NCI-H1092 (cell line): ENCODE measurements at regions not wholly inside any gene's neighbourhood (a gene's known extent, or its start where the extent isn't known, plus 50 kb on each side); places are given as distances from the start of the nearest gene placed in this dataset.

ENCODE experiments used
- DNase-seq: peaks from one replicate; lab custom pipeline; 2025; lab: John Stamatoyannopoulos, UW

DNA sequence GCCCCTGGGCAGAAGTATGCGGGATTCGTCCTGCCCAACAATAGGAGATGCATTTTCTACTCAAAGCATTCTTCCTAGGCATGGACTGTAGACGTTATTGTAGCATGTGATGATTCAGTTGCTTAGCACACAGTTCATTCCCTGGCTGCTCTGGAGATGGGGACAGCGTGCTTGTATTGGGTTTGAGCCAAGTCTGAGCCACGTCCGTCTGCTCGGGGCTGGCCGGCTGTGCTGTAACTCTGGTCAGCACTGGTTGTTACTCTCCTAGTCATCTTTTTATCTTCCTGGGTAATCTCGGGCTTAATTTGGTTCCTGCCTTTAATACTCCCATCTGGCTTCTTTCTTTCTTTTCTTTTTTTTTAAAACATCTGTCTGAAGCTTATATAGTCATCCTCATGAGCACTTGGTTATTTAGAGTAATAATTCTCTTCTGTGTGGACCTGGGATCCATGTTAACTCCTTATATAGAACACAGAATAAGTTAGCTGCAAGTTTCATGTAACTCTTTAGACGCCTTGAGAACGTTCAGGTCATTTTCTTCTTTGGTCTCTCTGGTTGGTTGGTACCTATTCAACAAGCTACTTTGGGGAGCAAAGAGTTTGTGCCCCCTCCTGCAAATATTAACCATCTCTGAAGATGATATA is 118.8 kb upstream of the RPS23 start:
- no peak for DNase-seq

DNA sequence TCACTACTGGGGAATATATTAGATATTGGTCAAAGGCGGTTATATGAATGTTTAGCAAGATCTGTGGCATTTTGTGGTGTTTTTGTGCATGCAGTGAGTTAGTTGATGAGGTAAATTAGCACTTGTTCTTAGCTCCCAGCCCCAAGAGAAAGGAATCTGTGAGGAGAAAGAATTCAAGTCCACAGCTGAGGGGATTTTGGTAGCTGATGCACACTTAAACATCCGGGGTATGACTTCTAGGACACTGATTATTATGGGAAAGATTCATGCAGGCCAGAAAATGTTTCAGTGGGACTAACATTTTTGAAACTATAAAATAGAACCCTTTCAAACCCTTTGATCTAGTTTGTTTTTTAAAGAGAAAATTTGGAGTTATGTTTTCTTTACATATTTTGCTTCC is 118.2 kb upstream of the RPS23 start:
- no peak for DNase-seq

DNA sequence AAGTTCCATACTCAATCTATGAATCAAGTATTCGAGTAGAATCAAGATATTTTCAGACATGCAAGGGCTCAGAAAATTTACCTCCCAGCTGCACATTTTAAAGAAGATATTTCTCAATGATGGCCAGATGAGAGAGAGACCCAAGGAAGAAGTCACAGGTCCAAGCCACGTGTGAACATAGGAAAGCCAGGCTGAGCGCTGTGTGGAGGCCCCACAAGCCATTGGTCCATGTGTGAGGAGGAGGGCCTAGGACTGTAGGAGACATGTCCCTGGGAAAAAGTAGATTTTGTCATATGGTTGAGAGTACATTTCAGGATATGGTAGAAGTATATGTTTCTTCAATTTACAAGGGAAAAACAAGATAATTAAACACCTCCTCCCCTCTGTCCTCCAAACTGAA is 115.8 kb upstream of the RPS23 start:
- DNase-seq = no peak

DNA sequence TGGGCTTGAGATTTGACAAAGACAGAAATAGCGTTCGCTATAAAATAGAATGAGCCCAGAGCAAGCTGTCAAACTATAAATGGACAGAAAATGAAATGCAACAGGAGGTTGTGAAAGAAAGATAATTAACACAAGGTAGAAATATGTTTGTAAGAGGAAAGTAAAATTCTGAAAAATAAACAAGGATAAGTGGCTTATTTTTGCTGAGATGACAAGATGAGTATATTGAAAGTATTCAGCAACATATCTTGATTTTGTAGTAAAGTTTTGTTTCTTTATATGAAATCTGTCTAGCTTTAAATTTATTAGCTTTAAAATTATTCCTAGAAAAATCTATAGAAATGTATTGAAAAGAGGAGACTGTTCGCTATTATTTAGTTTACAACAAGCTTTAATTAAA is 111.9 kb upstream of the RPS23 start:
- DNase-seq = no peak

DNA sequence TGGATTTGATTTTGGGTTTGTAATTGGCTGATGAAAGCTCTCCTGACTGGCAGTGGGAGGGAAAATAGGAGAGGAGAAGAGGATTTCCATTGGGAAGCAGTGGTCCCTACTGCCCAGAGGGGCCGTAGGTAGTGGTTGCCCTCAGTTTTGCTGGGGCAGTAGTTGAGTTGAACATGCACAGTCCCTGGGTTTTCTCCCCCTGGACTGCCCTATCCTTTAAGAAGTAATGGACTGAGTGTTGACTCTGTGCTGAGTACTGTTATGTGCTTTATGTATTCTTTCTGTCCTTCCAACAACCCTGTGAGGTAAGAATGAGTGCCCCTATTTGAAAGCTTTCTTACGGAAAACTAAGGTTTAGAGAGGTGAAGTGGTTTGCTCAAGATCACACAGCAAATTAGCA is 111.2 kb upstream of the RPS23 start:
- DNase-seq = no peak

DNA sequence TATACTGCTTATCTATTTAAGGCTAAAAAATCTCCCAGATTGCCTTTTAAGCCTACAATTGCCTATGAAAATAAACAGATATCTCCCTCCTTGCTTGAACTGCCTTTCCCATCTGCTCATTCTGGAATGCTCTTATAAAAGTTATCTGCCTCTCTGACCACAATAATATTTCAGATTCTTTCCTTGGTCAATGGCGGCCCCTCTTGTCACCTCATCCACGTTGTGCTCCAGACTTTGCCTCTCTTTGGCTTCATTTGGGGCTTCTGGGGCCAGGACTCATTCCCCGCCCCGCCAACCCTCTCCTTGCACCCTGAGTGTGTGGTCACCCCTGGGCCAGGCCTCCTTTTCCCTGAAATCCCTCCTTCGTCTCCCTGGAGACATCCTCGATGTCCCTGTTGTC is 110.0 kb upstream of the RPS23 start:
- no peak for DNase-seq

DNA sequence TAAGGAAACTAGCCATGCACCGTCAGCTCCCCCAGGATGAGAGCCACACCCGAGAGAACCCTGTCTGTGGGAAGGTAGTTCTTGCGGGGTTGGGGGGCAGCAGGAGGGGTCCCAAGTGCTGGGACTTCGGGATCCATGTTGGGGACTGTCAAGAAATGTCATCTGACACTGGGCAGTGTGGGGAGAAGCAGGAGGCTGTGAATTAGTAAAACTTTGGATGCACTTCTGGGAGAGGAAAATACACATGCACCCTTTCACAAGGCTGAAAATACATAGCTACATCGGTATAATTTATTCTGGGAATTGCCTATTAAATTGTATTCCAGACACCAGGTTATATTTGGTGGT is 109.6 kb upstream of the RPS23 start:
- no peak for DNase-seq

DNA sequence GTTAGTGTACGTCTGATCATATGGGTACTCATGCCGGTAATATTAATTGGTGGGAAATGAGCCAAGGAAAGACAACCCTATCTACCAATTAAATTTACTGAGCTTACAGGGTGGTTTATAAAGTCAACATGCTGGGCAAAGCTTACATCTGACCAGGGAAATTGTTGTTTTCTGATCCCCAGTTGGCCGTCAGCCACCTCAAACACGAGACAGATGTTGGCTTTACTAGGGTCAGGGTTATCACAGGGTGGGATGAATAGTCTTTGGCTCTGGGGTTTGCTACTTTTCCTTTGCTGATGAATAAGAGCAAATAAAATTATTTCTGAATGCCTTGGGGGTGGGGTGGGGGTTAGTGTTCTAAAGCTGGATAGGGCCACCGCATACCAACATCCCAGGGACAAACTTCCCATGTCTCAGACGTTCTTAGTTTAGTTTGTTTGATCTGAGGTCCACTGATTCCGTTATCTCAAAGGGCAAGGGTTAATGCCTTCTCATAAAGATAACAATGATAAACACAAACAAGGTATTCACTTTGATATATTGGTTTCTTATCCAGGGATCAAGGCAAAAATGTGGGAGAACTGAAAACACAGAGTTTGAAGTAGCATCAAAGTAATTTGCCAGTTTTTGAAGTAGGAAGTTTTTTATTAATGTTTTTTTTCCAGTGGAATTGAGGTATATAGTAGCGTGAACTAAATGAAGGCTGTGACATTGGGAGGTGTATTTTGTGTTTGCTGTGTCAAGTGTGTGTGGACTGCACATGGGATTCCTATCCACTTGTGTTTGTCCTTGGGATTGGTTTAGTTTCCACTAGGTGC is 109.1 kb upstream of the RPS23 start:
- DNase-seq = peak; percentile 74

DNA sequence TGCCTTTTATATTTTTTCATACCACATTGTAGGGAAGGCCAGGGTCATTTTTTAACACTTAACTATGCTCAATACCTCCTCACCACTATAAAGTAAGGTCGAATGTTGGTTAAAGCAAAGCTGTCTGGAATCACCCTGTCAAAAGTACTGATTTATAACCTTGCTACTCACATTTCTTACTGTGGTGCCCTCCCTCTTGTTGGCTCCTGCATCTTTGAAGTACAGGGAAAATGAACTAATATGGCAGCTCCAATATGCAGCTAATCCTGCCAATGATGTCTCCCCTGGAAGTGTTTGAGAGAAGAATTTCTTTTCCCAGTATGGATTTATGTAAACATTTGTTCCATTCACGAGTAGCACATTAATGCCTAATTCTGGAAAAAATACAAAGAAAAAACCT is 108.4 kb upstream of the RPS23 start:
- DNase-seq = no peak

DNA sequence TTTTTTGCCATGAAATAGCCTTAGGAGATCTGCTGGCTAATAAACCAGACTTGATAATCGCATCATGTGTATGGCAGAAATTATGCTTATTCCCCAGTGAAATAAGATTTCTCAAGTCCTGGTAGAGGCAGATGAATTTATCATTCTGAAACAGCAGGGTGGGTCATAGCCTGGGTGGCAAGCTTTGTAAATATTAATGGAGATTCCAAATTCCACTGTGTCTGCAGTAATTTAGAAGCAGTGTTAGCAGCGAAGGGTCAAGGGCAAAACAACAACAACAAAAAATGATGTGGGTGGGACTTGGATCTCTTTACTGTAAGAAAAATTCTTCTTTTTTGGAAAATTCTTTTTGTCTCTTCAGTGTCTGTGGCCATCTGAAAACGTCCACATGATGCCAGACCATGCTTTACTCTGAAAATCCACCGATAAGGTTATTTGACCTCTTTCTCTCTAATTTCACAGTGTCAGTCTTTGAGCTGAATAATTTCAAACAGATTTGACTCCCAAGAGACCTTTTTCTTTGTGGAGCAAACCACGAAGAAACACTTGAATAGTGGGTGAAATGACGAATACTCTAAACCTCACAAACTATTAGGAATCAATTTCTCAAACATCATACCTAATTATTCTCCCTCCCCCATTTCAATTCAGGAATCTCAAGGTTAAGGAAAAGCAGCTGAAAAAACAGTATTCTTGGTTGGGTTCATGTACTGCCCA is 106.0 kb upstream of the RPS23 start:
- no peak for DNase-seq

DNA sequence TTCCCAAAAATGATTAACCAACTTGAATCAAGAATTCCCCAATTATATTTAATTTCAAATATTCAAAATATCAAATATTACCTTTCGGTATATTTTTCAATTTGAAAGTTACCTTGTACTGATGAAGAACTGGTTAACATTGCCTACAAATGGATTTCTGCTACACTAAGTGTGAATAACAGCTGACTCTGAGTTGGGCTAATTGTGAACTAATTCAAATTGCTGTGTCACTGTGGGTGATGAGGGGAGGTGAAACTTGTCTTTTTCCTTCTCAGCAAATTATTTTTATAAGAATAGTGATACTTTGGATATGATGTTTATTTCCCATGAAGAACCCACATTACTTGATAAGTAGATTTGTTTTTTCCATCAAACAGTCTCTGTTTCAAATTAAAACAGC is 103.4 kb upstream of the RPS23 start:
- DNase-seq = no peak

DNA sequence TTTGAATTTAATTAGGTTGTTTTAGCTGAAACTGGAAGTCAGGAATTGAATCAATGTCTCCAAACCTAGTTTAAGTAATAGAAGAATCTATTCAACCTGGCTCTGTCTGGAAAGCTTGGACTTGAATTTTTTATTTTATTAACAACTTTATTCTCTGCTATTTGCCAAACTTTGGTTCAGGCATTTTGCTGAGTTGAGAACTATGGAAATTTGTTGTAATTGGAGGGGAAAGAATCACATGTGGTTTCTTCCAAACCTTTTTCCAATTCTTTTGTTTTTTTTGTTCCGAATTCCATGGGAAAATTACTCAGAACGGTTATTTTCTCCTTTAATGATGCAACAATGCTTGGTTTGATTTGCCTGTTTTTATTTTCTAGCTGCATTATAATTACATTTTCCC is 98.2 kb upstream of the RPS23 start:
- DNase-seq = no peak

DNA sequence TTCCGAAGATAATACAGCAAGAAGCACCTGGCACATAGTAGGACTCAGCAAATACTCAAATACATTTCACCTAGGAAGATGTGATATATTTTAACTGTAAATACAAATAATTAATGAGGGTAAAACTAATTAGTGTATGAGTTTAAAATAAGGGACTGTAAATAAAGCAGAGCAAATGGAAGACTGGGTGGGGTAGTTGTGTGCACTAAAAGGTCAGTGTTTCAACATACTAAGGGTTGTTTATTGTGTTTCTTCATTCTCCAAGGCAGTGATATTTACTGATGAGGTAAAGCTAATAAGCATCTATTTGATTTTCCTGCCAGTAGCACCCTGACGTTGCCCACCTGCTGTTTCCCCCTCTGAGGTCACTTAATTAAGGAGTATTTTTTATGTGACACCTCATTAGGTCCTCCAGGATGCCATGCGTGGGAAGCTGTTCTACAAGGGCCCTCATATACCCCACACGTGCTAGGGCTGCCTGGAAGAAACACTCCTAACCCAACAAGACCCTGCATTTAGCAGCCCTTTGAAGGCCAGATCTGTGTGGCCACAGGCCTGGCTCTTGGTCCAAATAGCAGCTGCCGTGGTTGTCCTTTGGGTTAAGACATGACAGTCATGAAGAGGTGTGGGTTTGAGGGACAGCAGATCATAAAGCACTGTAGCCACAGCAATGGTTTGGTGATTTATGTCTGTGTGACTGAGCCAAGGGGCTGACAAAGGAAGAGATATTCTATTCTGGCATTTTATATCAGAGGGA is 97.5 kb upstream of the RPS23 start:
- no peak for DNase-seq

DNA sequence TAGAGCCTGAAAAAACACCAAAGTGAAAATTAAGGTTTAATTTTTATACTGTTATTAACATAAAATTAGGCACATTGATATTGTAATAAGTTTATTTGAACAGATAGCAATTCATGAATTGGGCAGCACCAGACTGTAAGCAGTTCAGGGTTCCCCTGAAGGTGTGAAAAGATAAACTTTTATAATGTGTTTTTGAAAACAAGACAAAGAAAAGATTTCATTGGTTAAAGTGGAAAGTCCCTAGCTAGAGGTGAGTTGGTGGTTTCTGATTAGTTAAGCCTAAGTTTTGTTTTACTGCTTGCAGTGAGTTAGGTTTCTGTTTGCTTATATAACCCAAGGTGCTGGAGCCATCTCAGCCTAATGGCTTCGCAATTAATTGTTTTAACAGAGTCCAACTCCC is 96.5 kb upstream of the RPS23 start:
- DNase-seq = no peak

DNA sequence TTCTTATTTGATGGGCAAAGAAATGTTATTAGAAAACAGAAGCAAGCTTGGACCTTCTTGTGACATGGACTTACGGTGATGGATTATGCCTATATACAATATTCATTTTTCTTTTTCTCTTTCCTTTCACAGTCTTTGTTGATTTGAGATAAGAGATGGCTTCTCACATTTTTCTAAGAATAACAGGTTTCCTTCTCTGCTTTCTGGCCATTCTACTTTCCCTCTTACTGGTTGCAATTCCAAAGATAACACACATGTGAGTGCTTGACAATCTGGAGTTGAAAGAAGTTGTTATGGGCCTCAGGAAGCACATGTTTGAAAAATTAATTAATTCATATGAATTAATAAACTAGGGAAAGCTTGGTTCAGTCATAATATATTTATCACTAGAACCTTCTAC is 89.8 kb upstream of the RPS23 start:
- DNase-seq = no peak

DNA sequence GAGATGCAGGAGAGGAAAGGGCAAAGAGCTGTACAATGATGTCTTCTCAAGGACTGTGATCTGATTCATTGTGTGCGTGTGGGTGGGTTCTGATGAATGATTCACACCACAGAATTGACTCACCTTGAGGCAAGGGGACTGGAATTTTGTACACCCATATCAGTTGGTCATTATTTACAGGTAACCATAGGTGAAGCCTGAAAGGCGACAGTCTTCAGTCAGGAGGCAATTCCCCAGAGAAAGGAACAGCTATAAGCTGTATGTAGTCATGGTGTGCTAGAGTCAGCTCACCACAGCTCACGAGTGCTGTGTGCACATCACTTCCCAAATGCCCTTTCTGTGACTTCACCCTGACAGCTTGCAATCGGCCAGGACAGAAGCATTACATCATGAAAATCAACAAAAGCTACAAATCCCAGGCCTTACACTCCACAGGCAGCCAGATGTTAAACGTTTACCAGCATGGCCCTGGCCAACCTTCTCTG is 87.6 kb upstream of the RPS23 start:
- no peak for DNase-seq

DNA sequence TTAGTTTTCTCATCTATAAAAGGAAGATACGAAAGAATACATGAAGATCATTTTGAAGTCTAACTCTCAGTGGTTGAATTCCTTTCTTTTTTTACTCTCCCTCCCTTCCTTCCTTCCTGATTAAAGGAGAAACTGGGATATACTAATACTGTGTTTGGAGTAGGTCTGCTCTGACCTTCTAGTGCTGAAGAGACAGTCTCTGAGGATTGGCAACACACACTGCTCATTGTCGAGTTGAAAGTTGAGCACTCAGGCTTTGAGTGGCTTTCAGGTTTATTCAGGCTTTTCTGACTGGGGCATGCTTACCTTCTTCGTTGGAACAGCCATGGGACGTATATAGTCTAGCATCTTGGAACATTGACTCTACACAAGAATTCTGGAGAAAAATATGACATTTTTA is 86.9 kb upstream of the RPS23 start:
- DNase-seq = no peak

DNA sequence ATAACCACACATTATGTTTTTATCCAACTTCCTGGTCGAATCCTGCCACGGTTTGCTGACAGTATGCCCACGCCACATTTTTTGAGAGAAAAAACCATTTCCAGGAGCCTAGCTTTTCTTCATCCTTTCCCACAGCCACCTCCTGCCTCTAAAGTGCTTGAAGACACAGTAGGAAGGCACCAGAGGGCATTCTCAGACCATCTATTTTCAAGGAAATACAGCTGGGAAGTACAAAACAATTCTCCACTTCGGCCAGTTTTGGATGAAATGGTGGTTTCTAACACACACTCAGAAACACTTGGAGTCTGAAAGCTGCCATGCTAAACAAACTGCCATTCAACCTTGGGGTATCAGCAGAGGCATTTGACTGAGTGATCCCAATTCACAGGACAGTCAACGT is 86.3 kb upstream of the RPS23 start:
- DNase-seq = no peak

DNA sequence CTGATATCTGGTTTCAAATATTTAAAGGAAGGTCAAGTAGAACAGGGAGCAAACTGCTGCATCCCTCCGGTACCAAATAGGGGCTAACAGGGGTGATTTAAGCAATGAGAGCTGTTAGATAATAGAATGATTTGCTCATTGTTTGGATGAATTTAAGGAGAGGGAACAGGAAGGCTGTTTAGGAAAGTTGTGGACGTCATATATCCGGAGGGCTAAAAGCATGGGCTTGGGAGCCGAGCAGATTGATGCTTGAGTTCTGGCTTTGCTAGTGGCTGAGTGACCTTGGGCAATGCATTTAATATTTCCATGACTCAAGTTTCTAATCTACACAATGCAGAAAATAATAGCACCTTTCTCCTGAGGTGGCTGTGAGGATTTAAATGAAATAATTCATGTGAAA is 85.4 kb upstream of the RPS23 start:
- no peak for DNase-seq

DNA sequence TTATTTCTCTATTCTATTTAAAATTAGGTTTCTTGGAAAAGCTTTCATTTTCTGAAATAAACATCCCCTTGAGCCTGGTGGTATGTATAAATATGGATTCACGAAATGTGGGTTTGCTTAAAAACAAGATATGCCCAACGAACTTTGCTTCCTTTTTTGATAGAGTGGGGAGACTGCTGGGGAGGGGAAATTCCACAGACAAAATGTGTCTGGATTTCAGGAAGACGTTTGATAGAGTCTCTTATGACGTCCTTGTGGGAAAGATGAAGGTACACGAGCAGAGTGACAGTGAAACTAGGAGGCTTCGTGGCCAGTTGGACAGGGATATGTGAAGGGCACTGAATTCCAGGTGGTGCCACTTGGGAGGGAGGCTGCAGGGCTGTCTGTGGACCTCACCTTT is 84.5 kb upstream of the RPS23 start:
- no peak for DNase-seq

DNA sequence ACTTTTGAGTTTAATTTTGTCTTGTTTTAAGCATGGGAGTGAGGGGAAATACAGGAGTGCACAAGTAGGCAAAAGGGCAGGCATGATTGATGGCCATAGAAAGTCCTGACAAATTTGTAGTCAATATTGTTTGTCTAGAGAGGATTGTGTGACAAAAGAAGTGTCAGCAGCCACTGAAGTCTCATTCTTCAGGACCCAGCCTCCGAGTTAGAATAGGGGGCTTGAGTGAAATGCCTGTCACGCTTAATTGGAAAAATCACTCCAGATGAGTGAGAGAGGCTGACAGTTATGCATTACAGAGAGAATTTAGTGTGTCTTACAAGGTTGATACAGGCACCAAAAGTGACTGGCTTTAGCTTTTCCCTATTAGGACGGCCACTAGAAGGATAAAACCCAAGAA is 81.9 kb upstream of the RPS23 start:
- DNase-seq = no peak

DNA sequence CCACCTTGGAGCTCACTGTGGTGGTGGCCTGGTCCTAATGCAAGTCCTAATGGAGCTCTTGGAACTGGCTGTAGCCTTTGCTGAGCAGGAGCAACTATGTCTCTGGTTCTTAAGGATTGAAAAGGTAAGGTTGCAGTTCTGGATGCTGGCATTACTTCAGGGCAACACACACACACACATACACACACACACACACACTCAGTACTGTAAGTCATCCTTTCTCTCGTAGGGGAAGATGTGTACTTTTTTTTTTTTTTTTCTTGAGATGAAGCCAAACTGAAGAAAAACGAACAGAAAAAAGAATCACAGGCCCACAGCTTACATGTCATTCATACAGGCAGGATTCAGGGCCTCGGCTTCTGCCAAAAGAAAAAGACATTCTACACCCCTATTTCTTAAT is 81.1 kb upstream of the RPS23 start:
- DNase-seq = no peak

DNA sequence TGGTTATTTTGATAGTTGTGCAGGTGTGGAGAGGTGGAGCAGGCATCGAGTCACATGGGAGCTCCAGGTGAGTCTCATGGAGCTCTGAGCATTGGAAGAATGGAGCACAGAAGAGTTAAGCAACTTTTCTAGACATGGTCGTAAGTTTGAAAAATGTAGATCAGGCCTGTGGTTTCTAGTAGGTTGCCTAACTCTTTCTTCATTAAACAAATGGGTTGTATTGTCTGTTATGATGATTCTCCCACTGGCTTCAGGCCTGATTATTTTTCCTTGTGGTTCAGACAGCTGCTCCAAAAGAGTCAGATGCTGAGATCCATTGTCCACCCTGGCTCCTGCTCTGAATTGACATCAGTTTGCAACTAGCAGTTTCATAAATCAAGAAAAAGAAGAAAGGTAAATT is 80.3 kb upstream of the RPS23 start:
- no peak for DNase-seq
